NCI-H748 treated with DMSO at 0.1 percent for 48 hours (cell line): ENCODE measurements at regions not wholly inside any gene's neighbourhood (a gene's known extent, or its start where the extent isn't known, plus 50 kb on each side); places are given as distances from the start of the nearest gene placed in this dataset.

Source experiments
- DNase-seq: peaks from one replicate; lab custom pipeline; 2025; lab: John Stamatoyannopoulos, UW

DNA sequence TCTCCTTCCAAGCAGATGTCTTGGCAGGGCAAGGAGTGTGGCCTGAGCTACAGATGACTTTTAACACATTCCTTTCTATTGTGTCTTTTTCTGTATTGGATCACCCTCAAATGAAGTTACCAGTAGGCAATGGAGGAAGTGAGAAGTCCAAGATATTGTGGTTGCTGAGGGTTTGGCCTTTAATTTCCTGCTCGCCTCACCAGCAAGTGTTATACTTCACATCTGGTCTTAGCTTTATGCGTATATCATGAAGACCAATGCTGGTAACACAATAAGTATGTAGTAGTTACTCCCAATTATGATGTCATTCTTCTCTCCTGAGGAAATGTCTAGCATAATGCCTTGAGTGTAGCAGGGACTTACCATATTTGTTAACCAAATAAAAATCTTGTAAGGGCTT is 179.9 kb downstream of the ZIC1 start:
- DNase-seq, result no peak

GRCh38 chr3:147604136-147604535 is 195.0 kb downstream of the ZIC1 start:
- no peak for DNase-seq

DNA sequence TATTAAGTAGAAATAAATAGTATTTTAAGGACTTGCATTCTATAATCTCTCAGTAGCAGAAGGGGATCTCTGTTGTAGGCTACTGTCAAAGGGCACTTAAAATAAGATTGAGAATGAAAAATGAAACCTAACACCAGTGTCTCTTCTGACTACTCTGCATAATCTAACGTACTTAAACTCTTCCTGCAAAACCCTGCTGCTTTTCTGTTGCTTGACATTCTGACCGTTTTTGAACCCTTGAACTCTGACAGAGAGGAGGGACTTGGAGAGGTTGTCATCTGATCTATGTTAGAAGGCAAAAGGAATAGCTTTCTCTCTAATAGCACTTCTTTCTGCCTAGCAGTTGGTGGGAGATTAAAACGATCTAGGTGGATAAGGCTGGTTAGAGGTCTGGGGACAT is 204.6 kb downstream of the ZIC1 start:
- no peak for DNase-seq

DNA sequence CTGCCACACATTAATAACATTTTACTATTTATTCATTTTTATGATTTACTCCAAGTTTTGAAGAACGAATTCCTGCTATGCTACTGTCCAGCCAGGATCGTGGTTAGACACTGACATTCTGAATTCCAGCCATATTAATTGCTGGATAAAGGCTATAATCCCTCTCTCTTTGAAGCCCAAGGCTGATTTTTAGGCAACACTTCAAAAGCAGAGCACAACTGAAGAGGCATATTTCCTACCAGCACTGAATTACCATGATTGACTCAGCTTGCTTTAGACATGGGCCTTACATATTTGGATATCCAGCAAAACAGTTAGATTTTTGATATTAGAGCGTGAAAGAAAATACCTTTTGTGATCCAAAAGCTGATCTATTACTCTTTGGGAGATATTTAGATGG is 205.0 kb downstream of the ZIC1 start:
- no peak for DNase-seq

GRCh38 chr3:147615035-147615434 is 205.9 kb downstream of the ZIC1 start:
- DNase-seq, result no peak

DNA sequence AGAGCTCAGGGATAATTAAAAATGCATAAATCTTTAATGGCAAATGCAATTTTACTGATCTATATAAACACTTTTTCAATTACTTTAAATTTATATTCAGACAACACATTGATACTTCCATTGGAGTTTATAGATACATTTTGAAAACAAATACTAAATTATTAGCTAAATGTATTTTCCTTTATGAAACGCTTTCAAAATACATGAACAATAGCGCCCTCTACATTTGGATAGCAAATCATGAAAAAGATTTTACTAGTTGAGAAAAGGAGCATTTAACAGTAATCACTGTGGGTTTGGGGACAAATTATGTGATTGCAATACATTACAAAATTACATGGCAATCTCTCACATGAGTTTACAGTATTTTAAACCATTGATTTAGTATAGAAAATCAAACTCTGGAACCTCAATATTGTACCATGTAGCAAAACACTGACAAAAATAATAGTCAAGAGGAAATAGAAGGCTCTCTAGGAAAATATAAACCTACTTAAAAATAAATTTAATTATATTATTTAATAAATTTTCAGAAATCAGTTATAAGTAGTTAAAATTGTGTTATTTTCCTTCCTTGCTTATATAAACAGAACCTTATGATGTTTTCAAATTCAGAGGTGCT is 207.9 kb downstream of the ZIC1 start:
- DNase-seq, result no peak

GRCh38 chr3:147618691-147619090 is 209.5 kb downstream of the ZIC1 start:
- no peak for DNase-seq

GRCh38 chr3:147619921-147620560 is 210.9 kb downstream of the ZIC1 start:
- DNase-seq, result no peak

DNA sequence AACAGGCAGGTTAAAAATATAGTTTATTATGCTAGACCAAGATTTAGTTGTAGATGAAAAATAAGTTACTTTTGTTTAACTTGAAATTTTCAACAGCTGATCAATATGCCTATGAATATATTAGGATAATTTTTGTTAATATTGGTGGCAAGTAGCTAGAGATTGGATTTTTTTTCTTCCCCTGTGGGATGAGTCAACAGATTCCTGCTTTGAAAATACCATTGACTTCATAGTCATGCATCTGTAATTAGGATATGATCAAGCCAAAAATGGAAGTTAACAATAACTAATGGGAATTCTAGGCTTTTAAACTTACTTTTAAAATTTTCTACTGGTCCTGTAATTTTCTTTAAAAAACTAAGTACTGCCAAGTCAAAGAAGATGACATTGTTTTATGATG is 211.7 kb downstream of the ZIC1 start:
- no peak for DNase-seq

- no peak for DNase-seq
Observed at GRCh38 chr3:147630921-147631415, 221.8 kb downstream of the ZIC1 start.

DNA sequence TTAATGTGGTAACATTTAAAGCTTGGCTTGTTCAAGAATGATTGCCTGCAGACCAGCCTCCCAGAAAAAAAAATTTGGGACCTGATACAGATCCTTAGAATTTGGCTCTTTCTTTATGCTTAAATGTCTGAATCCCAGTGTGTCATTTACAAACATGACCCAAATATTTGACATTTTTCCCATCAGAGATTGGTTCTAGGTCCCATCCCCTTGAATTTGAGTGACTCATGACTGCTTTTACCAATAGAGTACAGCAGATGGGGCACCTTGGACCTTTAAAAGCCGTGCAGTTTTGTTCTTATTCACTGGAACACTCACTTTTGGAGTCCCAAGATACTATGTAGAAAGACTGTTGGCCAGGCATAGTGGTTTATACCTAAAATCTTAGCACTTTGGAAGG is 231.6 kb downstream of the ZIC1 start:
- DNase-seq, result no peak

GRCh38 chr3:147645761-147646160 is 236.6 kb downstream of the ZIC1 start:
- DNase-seq, result no peak

- DNase-seq, result no peak
Observed at GRCh38 chr3:147649475-147649874, 240.3 kb downstream of the ZIC1 start.

DNA sequence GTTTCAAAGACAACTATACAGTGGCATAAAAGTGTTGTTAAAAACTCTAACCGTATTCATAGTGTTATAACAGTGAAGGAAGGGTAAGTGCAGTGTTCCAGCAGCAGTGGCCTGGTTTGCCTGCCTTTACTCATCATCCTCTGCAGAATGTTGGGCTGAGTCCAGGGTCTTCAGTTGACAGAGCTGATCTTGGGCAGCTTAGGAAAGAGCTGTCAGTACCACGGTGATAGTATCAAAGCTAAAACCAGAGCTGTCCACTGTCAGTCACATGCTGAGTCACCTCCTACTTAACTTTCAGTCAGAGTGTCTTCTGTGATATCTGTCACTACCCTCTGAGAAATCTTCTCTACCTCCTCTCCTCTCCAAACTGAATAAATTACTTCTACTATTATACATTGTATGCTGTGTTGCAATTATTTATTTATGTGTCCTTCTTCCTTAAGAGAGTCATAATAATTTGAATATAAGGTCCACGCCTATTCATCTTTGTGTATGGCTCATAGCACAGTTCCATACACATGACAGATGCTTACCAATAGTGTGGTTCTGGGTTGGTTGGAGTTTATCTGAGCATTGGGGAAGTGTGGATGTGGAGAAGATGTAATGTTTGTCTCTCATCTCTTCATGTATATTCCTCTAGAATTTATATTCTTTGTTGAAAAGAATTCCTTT is 242.1 kb downstream of the ZIC1 start:
- no peak for DNase-seq

DNA sequence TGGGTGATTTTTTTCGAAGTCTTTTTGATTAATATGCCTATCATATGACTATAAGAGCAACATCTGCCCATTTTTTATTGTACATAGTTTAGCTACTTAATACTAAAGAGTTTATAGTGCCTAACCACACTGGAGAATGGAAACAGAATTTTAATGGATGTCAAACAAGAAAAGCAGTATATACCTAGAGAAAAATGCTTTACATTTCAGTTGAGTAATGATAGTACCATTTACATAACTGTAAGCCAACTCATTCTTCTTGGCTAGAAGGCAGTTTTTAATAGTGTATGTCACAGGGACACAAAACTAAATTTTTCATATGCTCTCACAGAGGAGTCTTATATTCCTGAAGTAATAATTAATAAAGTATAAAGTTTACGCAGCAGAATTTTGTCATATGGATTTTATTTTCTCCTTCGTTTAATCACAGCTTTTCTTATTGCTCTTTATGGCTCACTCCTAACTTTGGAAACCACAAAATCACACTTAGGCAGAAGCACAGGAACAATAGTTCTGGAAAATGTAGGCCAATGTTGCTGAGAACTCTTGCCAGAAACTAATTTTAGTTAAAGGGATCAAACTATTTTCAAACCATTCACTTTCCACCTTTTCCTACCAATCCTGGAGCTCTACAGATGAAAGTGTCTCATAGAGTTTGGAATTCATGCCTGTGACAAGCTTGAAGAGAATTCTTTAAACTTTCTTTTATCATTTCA is 243.6 kb downstream of the ZIC1 start:
- no peak for DNase-seq

DNA sequence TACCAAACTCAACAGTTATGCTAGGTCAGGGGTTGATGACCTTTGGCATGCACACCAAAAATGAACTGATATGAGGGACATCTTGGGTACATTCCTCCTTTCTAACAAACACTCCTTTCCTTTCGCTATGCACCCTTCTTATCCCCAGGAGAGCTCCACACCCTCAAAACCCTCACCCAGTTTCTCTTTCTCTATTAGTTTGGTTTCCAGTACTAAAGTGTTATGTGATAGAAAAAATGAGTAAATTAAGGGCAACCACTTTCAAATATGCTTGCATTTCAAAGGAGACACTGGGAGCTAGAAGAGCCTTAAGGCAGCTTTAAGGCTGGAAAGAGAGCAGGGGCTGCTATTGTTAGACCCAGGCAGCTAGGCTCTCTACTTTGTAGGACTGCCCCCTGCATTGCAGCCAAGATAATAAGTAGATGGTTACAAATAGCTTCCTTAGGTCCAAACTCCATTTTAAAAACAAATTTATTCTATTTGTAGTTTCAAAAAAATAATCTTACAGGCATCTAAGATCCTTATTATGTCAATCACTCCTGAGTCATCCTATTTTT is 244.3 kb downstream of the ZIC1 start:
- no peak for DNase-seq

- DNase-seq, result no peak
Observed at GRCh38 chr3:147654827-147655226, 245.7 kb downstream of the ZIC1 start.

DNA sequence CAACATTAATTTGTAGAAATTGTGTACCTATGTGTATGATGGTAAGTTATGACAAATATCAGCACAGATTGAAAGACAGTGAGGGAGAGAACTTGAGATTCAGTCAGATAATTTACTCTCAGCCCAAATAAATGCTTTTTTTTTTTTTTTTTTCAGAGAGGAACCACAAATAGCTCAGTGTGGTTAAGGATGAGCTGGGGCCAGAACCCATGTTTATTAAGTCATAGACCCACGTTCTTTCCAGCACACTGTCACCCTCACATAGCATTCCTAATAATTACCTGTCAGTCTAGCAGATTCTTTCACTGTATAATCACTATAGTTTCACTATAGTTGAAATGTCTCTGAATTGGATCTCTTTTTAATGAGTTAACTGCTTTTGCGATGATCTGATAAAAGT is 246.1 kb downstream of the ZIC1 start:
- no peak for DNase-seq

- DNase-seq, result no peak
Observed at GRCh38 chr3:147656023-147656422, 246.9 kb downstream of the ZIC1 start.

DNA sequence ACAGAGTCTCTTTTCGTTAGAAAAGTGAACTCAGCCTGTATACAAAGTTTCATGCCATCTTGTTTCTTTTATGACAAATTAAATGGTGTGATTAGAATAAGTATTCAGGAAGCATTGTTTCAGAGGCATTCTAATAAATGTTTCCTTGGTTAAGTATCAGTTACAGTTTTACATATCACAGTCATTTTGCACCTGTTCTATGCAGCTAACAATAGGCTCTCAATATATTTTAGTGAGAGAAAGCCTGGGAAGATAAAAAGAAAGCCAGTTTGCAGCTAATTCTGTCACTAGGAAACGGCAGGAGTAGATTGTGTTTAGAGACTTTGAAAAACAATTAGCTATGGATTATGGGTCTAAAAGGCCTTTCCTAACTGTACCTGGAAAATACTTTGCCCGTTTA is 252.8 kb downstream of the ZIC1 start:
- peak; percentile 36 for DNase-seq

GRCh38 chr3:147662705-147663104 is 253.5 kb downstream of the ZIC1 start:
- DNase-seq, result no peak

DNA sequence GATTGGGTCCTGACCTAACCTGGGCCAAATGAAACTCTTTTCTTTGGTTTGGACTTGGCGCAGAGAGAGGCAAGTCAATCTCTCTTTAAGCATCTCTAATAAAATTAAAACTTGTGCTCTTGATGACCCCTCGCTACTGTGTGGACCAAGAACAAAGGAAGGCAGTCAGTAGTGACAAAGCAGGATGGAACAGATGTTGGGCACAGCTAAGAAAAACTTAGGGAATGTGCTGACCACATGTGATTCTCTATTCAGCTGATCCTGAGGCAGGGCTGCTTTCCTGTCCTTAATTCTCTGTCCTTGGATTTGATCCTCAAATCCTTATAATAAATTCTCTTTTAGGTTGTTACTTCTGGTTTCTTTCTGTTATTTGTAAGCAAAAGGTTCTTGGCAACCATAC is 259.9 kb downstream of the ZIC1 start:
- no peak for DNase-seq

DNA sequence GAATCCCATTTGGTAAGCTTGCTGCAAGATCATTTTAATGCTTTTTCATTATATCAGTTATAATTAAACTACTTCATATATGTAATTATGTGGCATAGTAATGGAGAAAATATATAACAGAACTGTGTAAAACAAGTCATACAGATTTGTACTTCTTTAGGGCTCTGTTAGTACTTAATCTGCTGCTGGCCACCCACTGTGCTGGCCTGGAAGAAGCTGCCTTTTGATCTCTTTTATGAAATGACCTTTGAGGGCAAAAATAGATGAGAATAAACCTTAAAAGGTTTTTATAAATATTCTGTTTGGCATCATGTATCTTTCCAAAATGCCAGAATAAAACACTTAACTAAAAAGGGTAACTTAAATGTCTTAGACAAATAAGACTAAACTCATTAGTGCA is 262.9 kb downstream of the ZIC1 start:
- no peak for DNase-seq
